H1 (cell line): ENCODE measurements at regions not wholly inside any gene's neighbourhood (a gene's known extent, or its start where the extent isn't known, plus 50 kb on each side); places are given as distances from the start of the nearest gene placed in this dataset.

ENCODE experiments used
- CTCF ChIA-PET: fragments of 300-600 bp; sonication (Branson Sonifier 250); formaldehyde crosslinking; loops from one replicate; lab custom pipeline; 2021; ENCODE audit not compliant: partially characterized antibody; lab: Charles Lee
- POLR2A ChIA-PET: fragments of 300-600 bp; sonication (Branson Sonifier 250); formaldehyde crosslinking; loops from one replicate; lab custom pipeline; 2021; ENCODE audit warnings: inconsistent platforms; ENCODE audit not compliant: partially characterized antibody; lab: Charles Lee
- DNase-seq, 2 experiments: peaks; one replicate each; pipeline versions ENCODE4 v3.0.0 to v3.0.0-alpha.2; 2010 to 2022; ENCODE audit warnings: low spot score in 2 of 2, low read depth in 1 of 2, mixed read lengths in 1 of 2
- FAIRE-seq: peaks from 2 replicates; lab custom pipeline; 2011; peaks lifted over from hg19 to GRCh38; lab: Jason Lieb, UNC
- H2AFZ ChIP-seq: 2 replicates; pipeline ENCODE4 v1.8.1; 2012; ENCODE audit warnings: low read length, inconsistent platforms
- H2AK5ac ChIP-seq: 2 replicates; pipeline ENCODE4 v1.6.1; 2013; ENCODE audit warnings: low read depth, low read length
- H2BK120ac ChIP-seq: replicated peaks from 2 replicates; pipeline ENCODE3; 2013; ENCODE audit warnings: low read depth, low read length, inconsistent platforms
- H2BK12ac ChIP-seq: 2 replicates; pipeline ENCODE4 v1.6.1; 2013; ENCODE audit warnings: low read depth, low read length
- H2BK15ac ChIP-seq: 2 replicates; pipeline ENCODE4 v1.6.1; 2013; ENCODE audit warnings: low read length
- H2BK20ac ChIP-seq: 2 replicates; pipeline ENCODE4 v1.6.1; 2013; ENCODE audit warnings: low read length
- H2BK5ac ChIP-seq: 2 replicates; pipeline ENCODE4 v1.6.1; 2013; ENCODE audit warnings: low read depth, low read length
- H3K14ac ChIP-seq: 2 replicates; pipeline ENCODE4 v1.6.1; 2013; ENCODE audit warnings: inconsistent platforms; ENCODE audit not compliant: insufficient read length
- H3K18ac ChIP-seq: 2 replicates; pipeline ENCODE4 v1.6.1; 2013; ENCODE audit warnings: low read length; ENCODE audit errors: extremely low read depth
- H3K23ac ChIP-seq: 2 replicates; pipeline ENCODE4 v1.6.1; 2013; ENCODE audit warnings: inconsistent platforms; ENCODE audit not compliant: insufficient read length
- H3K23me2 ChIP-seq: 2 replicates; pipeline ENCODE4 v1.6.1; 2013; ENCODE audit warnings: low read depth, low read length
- H3K27ac ChIP-seq: 2 replicates; pipeline ENCODE4 v1.6.1; 2011; ENCODE audit warnings: low read depth, low read length, inconsistent platforms
- H3K27me3 ChIP-seq, 4 experiments: replicated peaks in 1 of 4; 1 replicate in 1 of 4; 2 replicates in 3 of 4; pipeline versions ENCODE4 v1.6.1 to v1.8.1; 2011 to 2013; ENCODE audit warnings: low read length in 3 of 4, mild to moderate bottlenecking in 3 of 4, inconsistent platforms in 2 of 4, mixed read lengths in 2 of 4, moderate library complexity in 1 of 4; ENCODE audit not compliant: control insufficient read depth in 3 of 4, insufficient read depth in 3 of 4; ENCODE audit errors: extremely low read depth in 1 of 4
- H3K36me3 ChIP-seq, 4 experiments: 2 replicates each; pipeline versions ENCODE4 v1.6.1 to v1.8.1; 2011 to 2013; ENCODE audit warnings: mild to moderate bottlenecking in 4 of 4, low read length in 3 of 4, moderate library complexity in 2 of 4, control low read depth in 1 of 4, inconsistent platforms in 1 of 4; ENCODE audit not compliant: insufficient read depth in 4 of 4, control insufficient read depth in 2 of 4
- H3K4ac ChIP-seq: replicated peaks from 2 replicates; pipeline ENCODE3; 2013; ENCODE audit warnings: low read length, low read depth, mixed read lengths, inconsistent platforms; ENCODE audit not compliant: insufficient read length
- H3K4me1 ChIP-seq, 4 experiments: replicated peaks in 1 of 4; 1 replicate in 1 of 4; 2 replicates in 3 of 4; pipeline versions ENCODE4 v1.6.1 to v1.8.1; 2011 to 2013; ENCODE audit warnings: low read length in 3 of 4, inconsistent platforms in 2 of 4, mixed read lengths in 1 of 4; ENCODE audit not compliant: insufficient read depth in 4 of 4, control insufficient read depth in 3 of 4
- H3K4me2 ChIP-seq, 2 experiments: 2 replicates each; pipeline versions ENCODE4 v1.6.1 to v1.8.1; 2011 to 2013; ENCODE audit warnings: low read depth in 2 of 2, low read length in 2 of 2, control low read depth in 1 of 2, inconsistent platforms in 1 of 2, mild to moderate bottlenecking in 1 of 2; ENCODE audit not compliant: insufficient read depth in 1 of 2
- H3K4me3 ChIP-seq, 4 experiments: fragments of 200-600, 300-600 bp in 1 of 4; sonication (generic), shearing (Covaris generic), sonication (Bioruptor Twin) in 1 of 4; 2 replicates each; pipeline versions ENCODE4 v1.5.1 to v1.8.1; 2011 to 2016; ENCODE audit warnings: low read length in 4 of 4, low read depth in 3 of 4, control low read depth in 2 of 4, inconsistent platforms in 2 of 4, mild to moderate bottlenecking in 2 of 4, mixed read lengths in 1 of 4, moderate library complexity in 1 of 4; ENCODE audit not compliant: insufficient read depth in 2 of 4; ENCODE audit errors: extremely low read depth in 1 of 4
- H3K56ac ChIP-seq: replicated peaks from 2 replicates; pipeline ENCODE3; 2013; ENCODE audit warnings: low read depth, mild to moderate bottlenecking, mixed read lengths, low read length, inconsistent platforms; ENCODE audit not compliant: insufficient read length
- H3K79me1 ChIP-seq: 2 replicates; pipeline ENCODE4 v1.6.1; 2013; ENCODE audit warnings: low read depth, low read length, control low read depth
- H3K79me2 ChIP-seq, 2 experiments: 2 replicates each; pipeline versions ENCODE4 v1.6.1 to v1.8.1; 2012 to 2013; ENCODE audit warnings: low read length in 2 of 2, mild to moderate bottlenecking in 2 of 2, inconsistent platforms in 1 of 2; ENCODE audit not compliant: insufficient read depth in 2 of 2, control insufficient read depth in 1 of 2
- H3K9ac ChIP-seq, 4 experiments: replicated peaks in 1 of 4; 1 replicate in 1 of 4; 2 replicates in 3 of 4; pipeline versions ENCODE4 v1.6.1 to v1.8.1; 2011 to 2013; ENCODE audit warnings: low read depth in 3 of 4, low read length in 3 of 4, control low read depth in 2 of 4, mild to moderate bottlenecking in 2 of 4, moderate library complexity in 2 of 4, inconsistent platforms in 1 of 4; ENCODE audit errors: extremely low read depth in 1 of 4
- H3K9me3 ChIP-seq, 2 experiments: 2 replicates each; pipeline versions ENCODE4 v1.6.1 to v1.8.1; 2012 to 2013; ENCODE audit warnings: mild to moderate bottlenecking in 2 of 2, moderate library complexity in 2 of 2, control low read depth in 1 of 2, inconsistent platforms in 1 of 2, low read depth in 1 of 2, low read length in 1 of 2, mixed read lengths in 1 of 2; ENCODE audit not compliant: insufficient read depth in 2 of 2
- H4K20me1 ChIP-seq, 2 experiments: replicated peaks in 1 of 2; 2 replicates each; pipeline versions ENCODE3 to v1.8.1; 2011 to 2013; ENCODE audit warnings: inconsistent platforms in 2 of 2, low read length in 2 of 2, mild to moderate bottlenecking in 1 of 2; ENCODE audit not compliant: insufficient read depth in 2 of 2, control insufficient read depth in 1 of 2
- H4K5ac ChIP-seq: 2 replicates; pipeline ENCODE4 v1.6.1; 2013; ENCODE audit warnings: low read length, low read depth, mixed read lengths, inconsistent platforms; ENCODE audit not compliant: insufficient read length
- H4K8ac ChIP-seq: 2 replicates; pipeline ENCODE4 v1.8.0; 2013; ENCODE audit warnings: mild to moderate bottlenecking, moderate library complexity, low read length, inconsistent platforms; ENCODE audit not compliant: insufficient read depth; ENCODE audit errors: extremely low read depth
- H4K91ac ChIP-seq: replicated peaks from 2 replicates; pipeline ENCODE3; 2013; ENCODE audit warnings: low read length, mixed read lengths, inconsistent platforms; ENCODE audit not compliant: insufficient read length
- BACH1 ChIP-seq: IDR thresholded peaks from 2 replicates; pipeline ENCODE4 v1.6.1; 2012; ENCODE audit warnings: low read length, improper control_type of control experiment
- CHD1 ChIP-seq: IDR thresholded peaks from 2 replicates; pipeline ENCODE4 v1.6.1; 2012; ENCODE audit warnings: low read depth, low read length, improper control_type of control experiment
- CREB1 ChIP-seq: IDR thresholded peaks from 2 replicates; pipeline ENCODE4 v1.6.1; 2012; ENCODE audit warnings: inconsistent platforms
- HDAC2 ChIP-seq, 2 experiments: fragments of 300-600 bp in 1 of 2; sonication (generic) in 1 of 2; IDR thresholded peaks; 2 replicates each; pipeline ENCODE4 v1.6.1; 2011 to 2012; ENCODE audit warnings: low read depth in 2 of 2, low read length in 2 of 2, mild to moderate bottlenecking in 2 of 2, moderate library complexity in 2 of 2, borderline replicate concordance in 1 of 2, inconsistent platforms in 1 of 2
- NRF1 ChIP-seq: IDR thresholded peaks from 2 replicates; pipeline ENCODE4 v1.6.1; 2011; ENCODE audit warnings: mild to moderate bottlenecking, low read depth, low read length, improper control_type of control experiment
- POLR2AphosphoS5 ChIP-seq: IDR thresholded peaks from 2 replicates; pipeline ENCODE4 v1.6.1; 2011; ENCODE audit warnings: low read depth, low read length
- SUZ12 ChIP-seq: fragments of 200-600 bp; sonication (generic); IDR thresholded peaks from 2 replicates; pipeline ENCODE4 v1.6.1; 2012; ENCODE audit warnings: mild to moderate bottlenecking, inconsistent platforms, low read length, moderate library complexity, mixed read lengths
- WGBS, 2 experiments: shearing (Covaris generic) in 1 of 2; methylation state at CpG; one replicate each; pipeline versions ENCODE4 v1.1.6 to v1.1.7; 2013 to 2015; ENCODE audit warnings: low lambda C conversion rate in 2 of 2, mixed read lengths in 2 of 2, inconsistent platforms in 1 of 2, low coverage in 1 of 2, missing lambda C conversion rate in 1 of 2; ENCODE audit not compliant: insufficient replicate concordance in 2 of 2, insufficient coverage in 1 of 2, insufficient read length in 1 of 2; ENCODE audit errors: extremely low coverage in 1 of 2, missing lambda C conversion rate in 1 of 2; 5-methylcytosine and 5-hydroxymethylcytosine counted together

GRCh38 chr3:64993781-64994180, 306.0 kb upstream of the ADAMTS9 start:
- Histone ChIP-seq H3K9me3 (no peaks in the 10 kb centered on the region), H3K4me3 (no peak overlapping the region), H3K27me3 (no peaks in the 10 kb centered on the region), H4K20me1 (no peaks in the 10 kb centered on the region), H2AK5ac (no peak overlapping the region), H3K4me1 (peaks cover 4 to 16% (median 5%) of the 10 kb centered on the region in 4 experiments; a peak in 6 of 7 replicates), H2BK5ac (no peak overlapping the region), H2BK15ac (no peak overlapping the region), H3K36me3 (no peaks in the 10 kb centered on the region)
- FAIRE-seq, result no peak
- TF ChIP-seq CREB1, result no peak
- TF ChIP-seq SUZ12, result no peak
- TF ChIP-seq HDAC2 (IDR thresholded peaks at IDR 0.05; ENCODE audit: borderline replicate concordance in 1 of 2, low read depth in 2 of 2, low read length in 2 of 2), result no peak
- no peak for TF ChIP-seq BACH1
- no peak for TF ChIP-seq POLR2AphosphoS5
- no peak for TF ChIP-seq NRF1
- TF ChIP-seq CHD1, result no peak
- TF ChIP-seq, all 59 proteins: peak for 0
- no peak overlapping the region for H3K4me2 ChIP-seq
- no peak overlapping the region for H3K9ac ChIP-seq
- H3K23ac ChIP-seq, result no peak overlapping the region
- no peak overlapping the region for H3K4ac ChIP-seq
- no peak overlapping the region for H3K56ac ChIP-seq
- 87% methylated on average over 6 of the region's 6 CpGs; no CpG with 5 or more reads in 1 of the 2 experiments for WGBS, 2 experiments
- H4K8ac ChIP-seq, result no peak overlapping the region
- no peak overlapping the region for H3K14ac ChIP-seq
- H2BK120ac ChIP-seq, result no peak overlapping the region
- H3K79me1 ChIP-seq, result no peaks in the 10 kb centered on the region
- no peaks in the 10 kb centered on the region for H3K23me2 ChIP-seq
- H2BK20ac ChIP-seq, result no peak overlapping the region
- H3K79me2 ChIP-seq, result no peaks in the 10 kb centered on the region
- no peak for DNase-seq
- no peak overlapping the region for H4K91ac ChIP-seq
- no peak overlapping the region for H2BK12ac ChIP-seq
- ChIA-PET POLR2A (no interaction called here), CTCF (interaction anchor here (1.0 to 5.6 kb wide), 3 partner anchors 30 to 460 kb away, joined by 3 to 27 read pairs (median 3); no protein-coding TSS in a partner anchor)
- H4K5ac ChIP-seq, result no peak overlapping the region
- no peak overlapping the region for H3K18ac ChIP-seq
- no peak overlapping the region; the same call in 1 of the 2 replicates for H2AFZ ChIP-seq
- H3K27ac ChIP-seq, result no peak overlapping the region
